GM18858 (cell line): ENCODE measurements at regions not wholly inside any gene's neighbourhood (a gene's known extent, or its start where the extent isn't known, plus 50 kb on each side); places are given as distances from the start of the nearest gene placed in this dataset.

Experiments used
- ATAC-seq: cut with Tn5 transposase; IDR thresholded peaks from one replicate; pipeline ENCODE4 v1.9.1; 2021; ENCODE audit not compliant: unreplicated experiment

- ATAC-seq, result no peak
Measured at GRCh38 chr17:77581480-77581879, 377.0 kb upstream of the TNRC6C start.

DNA sequence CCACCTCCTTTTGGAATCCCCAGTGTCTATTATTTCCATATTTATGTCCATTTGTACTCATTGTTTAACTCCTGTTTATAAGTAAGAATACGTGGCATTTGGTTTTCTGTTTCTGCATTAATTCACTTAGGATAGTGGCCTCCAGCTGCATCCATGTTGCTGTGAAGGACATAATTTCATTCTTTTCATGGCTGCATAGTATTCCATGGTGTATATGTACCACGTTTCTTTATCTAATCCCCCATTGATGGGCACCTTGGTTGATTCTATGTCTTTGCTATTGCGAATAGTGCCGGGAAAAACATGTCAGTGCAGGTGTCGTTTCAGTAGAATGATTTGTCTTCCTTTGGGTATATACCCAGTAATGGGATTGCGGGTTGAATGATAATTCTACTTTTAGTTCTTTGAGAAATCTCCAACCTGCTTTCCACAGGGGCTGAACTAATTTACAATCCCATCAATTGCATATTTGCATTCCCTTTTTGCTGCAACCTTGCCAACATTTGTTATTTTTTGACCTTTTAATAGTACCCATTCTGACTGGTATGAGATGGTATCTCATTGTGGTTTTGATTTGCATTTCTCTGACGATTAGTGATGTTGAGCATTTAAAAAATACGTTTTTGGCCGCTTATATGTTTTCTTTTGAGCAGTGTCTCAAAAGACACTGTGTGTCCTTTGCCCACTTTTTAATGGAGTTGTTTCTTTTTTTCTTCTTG is 373.2 kb upstream of the TNRC6C start:
- no peak for ATAC-seq

DNA sequence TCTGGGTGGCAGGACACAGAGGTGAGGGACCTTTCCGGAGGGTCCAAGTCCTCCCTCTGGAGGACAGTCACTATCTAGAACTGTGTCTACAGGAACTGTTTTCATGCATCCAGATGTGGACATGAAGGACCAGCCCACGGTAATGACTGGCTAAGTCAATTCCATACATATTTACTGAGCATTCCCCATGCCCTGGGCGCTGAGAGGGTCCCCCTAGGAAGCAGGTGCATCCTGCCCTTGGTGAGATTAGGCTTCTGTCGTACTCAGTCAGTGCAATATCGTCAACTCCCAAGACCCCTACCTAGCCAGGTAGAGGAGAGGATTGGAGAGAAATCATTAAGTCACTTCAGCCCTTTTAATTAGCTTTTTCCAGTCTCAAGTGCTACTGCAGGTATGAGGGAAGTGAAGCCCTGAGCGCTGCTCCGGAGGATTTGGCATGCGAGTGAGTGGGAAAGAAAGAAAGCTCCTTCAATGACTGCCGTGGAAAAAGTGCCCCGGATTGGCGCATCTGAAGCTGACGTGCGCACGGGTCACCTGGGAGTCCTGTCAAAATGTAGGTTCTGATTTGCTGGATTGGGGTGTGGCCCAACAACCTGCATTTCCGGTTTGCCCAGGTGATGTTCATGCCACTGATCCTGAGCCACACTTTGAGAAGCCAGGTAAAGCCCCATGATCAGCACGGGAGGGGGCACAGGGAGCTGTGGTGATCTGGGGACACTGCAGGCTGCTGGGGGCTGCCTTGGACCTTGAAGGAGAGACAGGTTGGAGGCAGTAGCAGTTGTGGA is 367.4 kb upstream of the TNRC6C start:
- no peak for ATAC-seq

- ATAC-seq, result no peak
Measured at GRCh38 chr17:77592106-77592865, 366.2 kb upstream of the TNRC6C start.

- no peak for ATAC-seq
Measured at GRCh38 chr17:77593081-77593480, 365.4 kb upstream of the TNRC6C start.

GRCh38 chr17:77594416-77595209 is 363.9 kb upstream of the TNRC6C start:
- no peak for ATAC-seq

- ATAC-seq, result no peak
Measured at GRCh38 chr17:77596491-77597417, 361.7 kb upstream of the TNRC6C start.

- no peak for ATAC-seq
Measured at GRCh38 chr17:77597418-77598240, 360.9 kb upstream of the TNRC6C start.

- no peak for ATAC-seq
Measured at GRCh38 chr17:77598241-77598620, 360.3 kb upstream of the TNRC6C start.

DNA sequence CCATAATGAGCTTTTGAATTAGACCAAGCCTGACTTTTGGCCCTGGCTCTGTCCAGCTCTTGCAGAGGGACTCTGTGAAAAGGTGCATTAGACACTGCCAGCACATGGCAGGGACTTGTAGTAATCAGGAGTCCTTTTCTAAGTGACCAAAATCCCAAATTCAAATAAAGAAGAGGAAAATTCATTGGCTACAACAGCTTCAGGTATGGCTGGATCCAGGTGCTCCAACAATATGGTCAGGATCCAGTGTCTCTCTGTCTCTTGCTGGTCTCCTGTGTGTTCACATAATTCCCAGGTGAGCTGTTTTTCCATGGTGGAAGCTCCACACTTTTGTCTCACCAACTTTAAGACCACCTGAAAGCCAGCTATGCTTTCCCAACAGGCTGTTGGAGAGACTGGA is 358.8 kb upstream of the TNRC6C start:
- ATAC-seq, result no peak

DNA sequence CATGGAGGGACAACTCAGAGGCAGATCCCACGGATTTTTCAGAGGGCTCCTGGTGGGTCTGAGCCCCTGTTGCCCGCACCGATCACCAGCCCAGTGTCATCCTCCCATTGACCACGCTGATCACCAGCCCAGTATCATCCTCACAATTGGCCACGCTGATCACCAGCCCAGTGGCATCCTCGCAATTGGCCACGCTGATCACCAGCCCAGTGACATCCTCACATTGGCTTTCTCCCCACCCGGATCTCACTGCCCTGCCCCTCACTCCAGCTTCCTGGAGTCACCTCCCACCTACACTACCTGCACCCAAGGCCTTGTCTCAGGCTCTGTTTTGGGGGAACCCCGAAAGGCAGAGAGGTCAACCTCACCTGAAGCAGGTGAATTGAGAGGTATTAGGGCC is 358.2 kb upstream of the TNRC6C start:
- no peak for ATAC-seq

DNA sequence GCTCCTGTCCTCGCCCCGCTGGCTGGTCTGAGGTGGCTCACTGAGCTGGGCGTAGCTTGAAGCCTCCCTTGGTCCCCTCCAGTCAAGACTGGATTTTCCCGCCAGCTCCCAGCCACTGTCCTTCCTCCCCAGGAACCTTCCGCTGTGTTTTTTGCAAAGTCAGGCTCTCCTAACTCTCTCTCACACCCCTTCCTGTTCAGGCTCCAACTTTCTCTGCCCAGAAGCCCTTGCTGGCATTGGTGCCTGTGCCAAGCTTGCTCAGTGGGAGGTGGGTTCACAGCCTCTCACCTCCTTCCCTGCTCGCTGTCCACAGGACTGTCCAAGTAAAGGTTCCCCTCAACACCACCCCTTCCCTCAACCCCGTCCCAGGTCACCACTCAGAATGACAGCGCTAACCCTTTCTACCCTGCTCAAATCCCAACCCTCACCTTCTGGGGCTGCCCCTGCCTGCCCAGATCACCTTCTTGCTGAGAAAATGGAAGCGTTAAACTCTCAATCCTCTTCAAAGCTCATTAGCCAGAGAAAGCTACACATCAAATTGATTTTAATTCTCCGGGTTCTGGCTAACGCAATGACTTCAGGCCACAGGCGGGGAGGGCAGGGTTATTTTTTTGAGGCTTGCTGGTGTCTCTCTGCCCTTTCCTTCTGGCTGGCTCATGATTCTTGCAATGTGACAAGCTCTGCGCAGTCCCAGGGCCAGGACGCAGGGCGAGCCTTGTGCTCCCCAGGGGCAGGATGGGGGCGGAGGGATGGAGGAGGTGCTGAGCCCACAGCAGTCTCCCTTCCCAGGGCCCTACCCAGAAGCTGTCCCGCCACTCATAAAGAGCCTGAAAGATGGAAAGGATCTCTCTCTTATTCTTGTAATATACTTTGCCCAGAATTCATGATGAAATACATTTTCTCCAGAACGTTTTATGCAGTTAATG is 357.2 kb upstream of the TNRC6C start:
- ATAC-seq, result no peak

DNA sequence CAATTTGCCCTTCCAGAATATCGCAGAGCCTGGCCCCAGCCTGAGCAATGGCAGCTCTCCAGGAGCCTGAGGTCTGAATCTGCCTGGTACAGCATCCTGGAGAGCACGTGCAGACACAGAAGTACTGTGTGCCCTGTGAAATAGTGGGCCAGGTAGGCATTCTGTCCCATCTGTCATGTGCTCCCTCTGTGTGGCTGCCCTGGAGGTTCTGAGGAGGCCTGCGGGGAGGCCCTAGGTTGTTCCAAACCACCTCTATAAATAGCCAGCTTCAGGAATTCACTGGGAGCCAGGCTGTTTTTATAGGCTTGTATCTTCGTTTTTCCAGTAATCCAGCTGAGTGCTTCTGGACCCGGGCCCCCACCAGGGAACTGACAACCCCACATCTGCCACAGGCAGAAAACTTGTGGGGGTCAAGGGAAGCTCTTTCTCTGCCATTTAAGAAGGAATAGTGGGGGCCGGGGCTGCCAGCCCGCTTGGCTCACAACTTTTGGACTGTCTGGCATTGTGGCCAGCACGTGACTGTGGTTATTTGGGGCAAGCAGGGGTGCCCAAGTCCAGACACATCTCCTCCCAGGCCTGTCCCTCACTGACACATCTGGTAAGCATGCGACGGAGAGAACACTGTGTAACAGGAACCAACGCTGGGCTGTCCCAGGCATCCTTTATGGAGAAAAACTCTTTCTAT is 356.3 kb upstream of the TNRC6C start:
- no peak for ATAC-seq

GRCh38 chr17:77602883-77603640 is 355.4 kb upstream of the TNRC6C start:
- ATAC-seq, result no peak

GRCh38 chr17:77604301-77604972 is 354.1 kb upstream of the TNRC6C start:
- ATAC-seq, result no peak

DNA sequence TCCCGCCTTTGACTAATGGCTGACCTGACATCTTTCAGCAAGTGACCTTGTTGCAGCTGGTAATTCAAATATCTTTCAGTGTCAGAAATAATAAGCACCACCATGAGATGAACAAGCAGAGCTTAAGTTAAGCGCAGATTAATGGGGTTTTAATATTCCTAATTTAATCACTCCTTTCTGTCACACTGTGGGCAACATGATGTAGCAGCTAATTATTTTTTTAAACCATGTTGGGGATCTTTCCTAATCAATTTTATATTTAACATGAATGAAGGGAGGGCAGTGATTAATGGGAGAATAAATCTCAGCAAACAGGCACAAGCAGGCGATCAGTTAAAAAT is 353.6 kb upstream of the TNRC6C start:
- ATAC-seq, result no peak
